H9 (cell line): ENCODE measurements at regions not wholly inside any gene's neighbourhood (a gene's known extent, or its start where the extent isn't known, plus 50 kb on each side); places are given as distances from the start of the nearest gene placed in this dataset.
"Not testable (repeated sequence)": the region's sequence is repeated elsewhere in the genome, so short reads cannot be mapped to it uniquely, and the experiment has no call there.

Experiments
- DNase-seq: peaks from one replicate; pipeline ENCODE4 v3.0.0-alpha.2; 2017
- H2AFZ ChIP-seq: one replicate; pipeline ENCODE4 v1.6.1; 2013; ENCODE audit warnings: mild to moderate bottlenecking, low read length, control low read depth, moderate library complexity
- H2AK5ac ChIP-seq: 2 replicates; pipeline ENCODE4 v1.6.1; 2013; ENCODE audit warnings: low read length, control low read depth, mixed read lengths; ENCODE audit not compliant: insufficient read length
- H2BK120ac ChIP-seq: one replicate; pipeline ENCODE4 v1.6.1; 2013; ENCODE audit warnings: low read depth, mild to moderate bottlenecking, low read length, control low read depth, inconsistent platforms; ENCODE audit not compliant: poor library complexity, severe bottlenecking
- H2BK12ac ChIP-seq: 2 replicates; pipeline ENCODE4 v1.6.1; 2013; ENCODE audit warnings: low read length, control low read depth, mixed read lengths, low read depth; ENCODE audit not compliant: insufficient read length
- H2BK15ac ChIP-seq: 2 replicates; pipeline ENCODE4 v1.6.1; 2013; ENCODE audit warnings: low read depth, low read length, control low read depth
- H2BK20ac ChIP-seq: one replicate; pipeline ENCODE4 v1.6.1; 2013; ENCODE audit warnings: low read depth, mild to moderate bottlenecking, low read length, control low read depth, inconsistent platforms; ENCODE audit not compliant: poor library complexity, severe bottlenecking
- H2BK5ac ChIP-seq: 2 replicates; pipeline ENCODE4 v1.6.1; 2013; ENCODE audit warnings: low read length, control low read depth, mixed read lengths; ENCODE audit not compliant: insufficient read length
- H3K14ac ChIP-seq: 2 replicates; pipeline ENCODE4 v1.6.1; 2013; ENCODE audit warnings: low read length, control low read depth; ENCODE audit not compliant: insufficient read depth
- H3K18ac ChIP-seq: 2 replicates; pipeline ENCODE4 v1.6.1; 2013; ENCODE audit warnings: low read depth, mild to moderate bottlenecking, mixed read lengths, low read length, control low read depth; ENCODE audit not compliant: insufficient read length
- H3K23ac ChIP-seq: 2 replicates; pipeline ENCODE4 v1.6.1; 2013; ENCODE audit warnings: low read length, control low read depth, mixed read lengths, low read depth; ENCODE audit not compliant: insufficient read length
- H3K23me2 ChIP-seq: 2 replicates; pipeline ENCODE4 v1.6.1; 2013; ENCODE audit warnings: low read depth, mild to moderate bottlenecking, mixed read lengths, low read length, control low read depth; ENCODE audit not compliant: insufficient read length, poor library complexity, severe bottlenecking
- H3K27ac ChIP-seq: 2 replicates; pipeline ENCODE4 v1.5.1; 2013; ENCODE audit warnings: low read length, control low read depth, mixed read lengths, low read depth; ENCODE audit not compliant: insufficient read length
- H3K27me3 ChIP-seq: 2 replicates; pipeline ENCODE4 v1.6.1; 2013; ENCODE audit warnings: low read length, control low read depth, inconsistent platforms; ENCODE audit not compliant: insufficient read depth
- H3K4ac ChIP-seq: 2 replicates; pipeline ENCODE4 v1.6.1; 2013; ENCODE audit warnings: low read depth, mild to moderate bottlenecking, control low read depth, inconsistent platforms, low read length, moderate library complexity
- H3K4me1 ChIP-seq: 2 replicates; pipeline ENCODE4 v1.6.1; 2013; ENCODE audit warnings: low read length, control low read depth, inconsistent platforms; ENCODE audit not compliant: insufficient read depth
- H3K4me2 ChIP-seq: 2 replicates; pipeline ENCODE4 v1.6.1; 2013; ENCODE audit warnings: low read length, control low read depth, mixed read lengths; ENCODE audit not compliant: insufficient read length, insufficient read depth
- H3K56ac ChIP-seq: 2 replicates; pipeline ENCODE4 v1.6.1; 2013; ENCODE audit warnings: low read depth, mild to moderate bottlenecking, mixed read lengths, low read length, control low read depth; ENCODE audit not compliant: insufficient read length
- H3K79me1 ChIP-seq: 2 replicates; pipeline ENCODE4 v1.6.1; 2013; ENCODE audit warnings: low read depth, mild to moderate bottlenecking, moderate library complexity, low read length, control low read depth, inconsistent platforms; ENCODE audit not compliant: insufficient read depth, poor library complexity, severe bottlenecking
- H3K79me2 ChIP-seq: 2 replicates; pipeline ENCODE4 v1.6.1; 2013; ENCODE audit warnings: low read length, control low read depth, inconsistent platforms; ENCODE audit not compliant: insufficient read depth
- H3K9ac ChIP-seq: 2 replicates; pipeline ENCODE4 v1.6.1; 2013; ENCODE audit warnings: low read length, control low read depth, mixed read lengths; ENCODE audit not compliant: insufficient read length; ENCODE audit errors: extremely low read depth
- H3K9me3 ChIP-seq: one replicate; pipeline ENCODE4 v1.6.1; 2013; ENCODE audit warnings: low read depth, low read length, inconsistent platforms; ENCODE audit not compliant: control insufficient read depth
- H3T11ph ChIP-seq: one replicate; pipeline ENCODE4 v1.6.1; 2013; ENCODE audit warnings: mild to moderate bottlenecking, low read length, control low read depth, inconsistent platforms
- H4K20me1 ChIP-seq: one replicate; pipeline ENCODE4 v1.6.1; 2013; ENCODE audit not compliant: control insufficient read depth, insufficient read length, insufficient read depth
- H4K5ac ChIP-seq: 2 replicates; pipeline ENCODE4 v1.6.1; 2013; ENCODE audit warnings: low read depth, mild to moderate bottlenecking, mixed read lengths, low read length, control low read depth; ENCODE audit not compliant: insufficient read length
- H4K8ac ChIP-seq: replicated peaks from 2 replicates; pipeline ENCODE4 v1.6.1; 2013; ENCODE audit warnings: low read length, control low read depth, mixed read lengths, low read depth; ENCODE audit not compliant: insufficient read length
- H4K91ac ChIP-seq: 2 replicates; pipeline ENCODE4 v1.6.1; 2013; ENCODE audit warnings: low read depth, mild to moderate bottlenecking, moderate library complexity, mixed read lengths, low read length, control low read depth; ENCODE audit not compliant: insufficient read length
- H3K27ac Mint-ChIP-seq, 3 experiments: 2 replicates in 2 of 3; 3 replicates in 1 of 3; pipeline ENCODE4 v1.8.0; 2020 to 2021; ENCODE audit warnings: mixed read lengths in 3 of 3, mild to moderate bottlenecking in 1 of 3, moderate library complexity in 1 of 3
- H3K27me3 Mint-ChIP-seq: 2 replicates; pipeline ENCODE4 v1.8.0; 2021; ENCODE audit warnings: low read depth, mild to moderate bottlenecking, moderate library complexity, mixed read lengths
- H3K36me3 Mint-ChIP-seq, 3 experiments: 2 replicates in 2 of 3; 3 replicates in 1 of 3; pipeline ENCODE4 v1.8.0; 2020 to 2021; ENCODE audit warnings: low read depth in 3 of 3, mixed read lengths in 3 of 3; ENCODE audit not compliant: insufficient read depth in 1 of 3
- H3K4me1 Mint-ChIP-seq, 2 experiments: 2 replicates each; pipeline ENCODE4 v1.8.0; 2020; ENCODE audit warnings: mixed read lengths in 2 of 2
- H3K4me3 Mint-ChIP-seq, 2 experiments: 2 replicates in 1 of 2; 3 replicates in 1 of 2; pipeline ENCODE4 v1.8.0; 2020 to 2021; ENCODE audit warnings: mild to moderate bottlenecking in 2 of 2, mixed read lengths in 2 of 2, moderate library complexity in 1 of 2
- H3K9me3 Mint-ChIP-seq, 2 experiments: 2 replicates in 1 of 2; 3 replicates in 1 of 2; pipeline ENCODE4 v1.8.0; 2020; ENCODE audit warnings: mild to moderate bottlenecking in 2 of 2, mixed read lengths in 2 of 2, moderate library complexity in 1 of 2
- WGBS: extraction: QIAGEN DNeasy Blood & Tissue Kit; methylation state at CpG from one replicate; pipeline ENCODE4 v1.1.7; 2013; ENCODE audit warnings: missing lambda C conversion rate, low lambda C conversion rate, mixed read lengths; ENCODE audit not compliant: insufficient read length; ENCODE audit errors: extremely low coverage; 5-methylcytosine and 5-hydroxymethylcytosine counted together
- TF ChIP-seq, protein P1 (sequence below): fragments of 200-600 bp; sonication (generic); conservative IDR thresholded peaks from 3 replicates; pipeline ENCODE4 v1.8.0; 2021; ENCODE audit warnings: antibody characterized with exemption, mild to moderate bottlenecking

DNA sequence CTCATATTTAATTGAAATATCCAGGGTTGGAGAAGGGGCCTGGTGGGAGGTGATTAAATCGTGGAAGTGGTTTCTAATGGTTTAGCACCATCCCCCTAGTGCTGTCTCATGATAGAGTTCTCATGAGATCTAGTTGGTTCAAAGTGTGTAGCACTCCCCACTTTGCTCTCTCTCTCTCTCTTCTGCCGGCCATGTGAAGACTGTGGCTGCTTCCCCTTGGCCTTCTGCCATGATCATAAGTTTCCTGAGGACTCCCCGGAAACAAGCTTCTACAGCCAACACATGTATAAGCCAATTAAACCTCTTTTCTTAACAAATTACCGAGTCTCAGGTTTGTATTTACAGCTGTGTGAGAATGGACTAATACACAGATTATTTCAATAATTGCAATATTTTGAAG, 305.8 kb upstream of the KCND2 start:
- no CpG with 5 or more reads among the region's 4 CpGs for WGBS
- Mint-ChIP-seq H3K4me1 (no peaks in the 10 kb centered on the region), H3K9me3 (no peaks in the 10 kb centered on the region), H3K36me3 (no peaks in the 10 kb centered on the region), H3K4me3 (no peak overlapping the region), H3K27ac (peak overlapping the region in 1 of 3 experiments; percentile 82; a peak in 2 of 7 replicates), H3K27me3 (no peaks in the 10 kb centered on the region)
- no peaks in the 10 kb centered on the region for H3K4me1 ChIP-seq
- H4K91ac ChIP-seq = no peak overlapping the region
- no peak overlapping the region for H2BK15ac ChIP-seq
- H3K27me3 ChIP-seq = no peaks in the 10 kb centered on the region
- no peak overlapping the region for H3K56ac ChIP-seq
- no peak overlapping the region for H4K8ac ChIP-seq
- no peak overlapping the region for H3K4ac ChIP-seq
- no peak overlapping the region for H3K23ac ChIP-seq
- H3K23me2 ChIP-seq = no peaks in the 10 kb centered on the region
- no peaks in the 10 kb centered on the region for H3K79me2 ChIP-seq
- H3K9me3 ChIP-seq = no peaks in the 10 kb centered on the region
- H3K79me1 ChIP-seq = no peaks in the 10 kb centered on the region
- H4K5ac ChIP-seq = no peak overlapping the region
- H3K27ac ChIP-seq = no peak overlapping the region
- H3K9ac ChIP-seq = no peak overlapping the region
- H3K4me2 ChIP-seq = no peak overlapping the region
- no peak overlapping the region for H3T11ph ChIP-seq
- no peak overlapping the region for H2BK12ac ChIP-seq
- H3K18ac ChIP-seq = no peak overlapping the region
- no peak overlapping the region for H2BK120ac ChIP-seq
- H2AFZ ChIP-seq = no peak overlapping the region
- no peak overlapping the region for H2BK5ac ChIP-seq
- no peak overlapping the region for H2AK5ac ChIP-seq
- H4K20me1 ChIP-seq = no peaks in the 10 kb centered on the region
- no peak for DNase-seq
- H3K14ac ChIP-seq = no peak overlapping the region
- H2BK20ac ChIP-seq = no peak overlapping the region
- TF ChIP-seq, protein P1, sequence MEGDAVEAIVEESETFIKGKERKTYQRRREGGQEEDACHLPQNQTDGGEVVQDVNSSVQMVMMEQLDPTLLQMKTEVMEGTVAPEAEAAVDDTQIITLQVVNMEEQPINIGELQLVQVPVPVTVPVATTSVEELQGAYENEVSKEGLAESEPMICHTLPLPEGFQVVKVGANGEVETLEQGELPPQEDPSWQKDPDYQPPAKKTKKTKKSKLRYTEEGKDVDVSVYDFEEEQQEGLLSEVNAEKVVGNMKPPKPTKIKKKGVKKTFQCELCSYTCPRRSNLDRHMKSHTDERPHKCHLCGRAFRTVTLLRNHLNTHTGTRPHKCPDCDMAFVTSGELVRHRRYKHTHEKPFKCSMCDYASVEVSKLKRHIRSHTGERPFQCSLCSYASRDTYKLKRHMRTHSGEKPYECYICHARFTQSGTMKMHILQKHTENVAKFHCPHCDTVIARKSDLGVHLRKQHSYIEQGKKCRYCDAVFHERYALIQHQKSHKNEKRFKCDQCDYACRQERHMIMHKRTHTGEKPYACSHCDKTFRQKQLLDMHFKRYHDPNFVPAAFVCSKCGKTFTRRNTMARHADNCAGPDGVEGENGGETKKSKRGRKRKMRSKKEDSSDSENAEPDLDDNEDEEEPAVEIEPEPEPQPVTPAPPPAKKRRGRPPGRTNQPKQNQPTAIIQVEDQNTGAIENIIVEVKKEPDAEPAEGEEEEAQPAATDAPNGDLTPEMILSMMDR = no peak

DNA sequence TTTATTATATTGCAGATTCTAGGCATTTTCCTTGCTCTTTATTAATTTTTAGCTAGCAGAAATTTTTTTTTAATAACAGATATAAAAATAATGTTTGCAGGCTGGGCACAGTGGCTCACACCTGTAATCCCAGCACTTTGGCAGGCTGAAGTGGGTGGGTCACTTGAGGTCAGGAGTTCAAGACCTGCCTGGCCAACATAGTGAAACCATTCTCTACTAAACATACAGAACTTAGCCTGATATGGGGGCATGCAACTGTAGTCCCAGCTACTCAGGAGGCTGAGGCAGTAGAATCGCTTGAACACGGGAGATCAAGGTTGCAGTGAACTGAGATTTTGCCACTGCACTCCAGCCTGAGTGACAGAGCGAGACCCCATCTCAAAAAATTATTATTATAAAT, 304.6 kb upstream of the KCND2 start:
- not testable (repeated sequence) for H3K9ac ChIP-seq, H2AK5ac ChIP-seq, H3K9me3 Mint-ChIP-seq, H3K4me2 ChIP-seq, H4K20me1 ChIP-seq, H3K79me1 ChIP-seq, H3K27ac ChIP-seq, H3K27me3 ChIP-seq, H3K27ac Mint-ChIP-seq, H3K4me3 Mint-ChIP-seq, H2BK5ac ChIP-seq, H3K79me2 ChIP-seq, H3K36me3 Mint-ChIP-seq, H3K9me3 ChIP-seq, H2BK120ac ChIP-seq, H2BK15ac ChIP-seq, H4K5ac ChIP-seq, H3K27me3 Mint-ChIP-seq, H3K56ac ChIP-seq, H2BK12ac ChIP-seq, DNase-seq, H3K4me1 ChIP-seq, H3K4ac ChIP-seq, H4K91ac ChIP-seq, H3K18ac ChIP-seq, H3K23ac ChIP-seq, H3K14ac ChIP-seq, H3K23me2 ChIP-seq, H4K8ac ChIP-seq, H3K4me1 Mint-ChIP-seq, H3T11ph ChIP-seq, H2AFZ ChIP-seq, H2BK20ac ChIP-seq
- WGBS = no CpG with 5 or more reads among the region's 3 CpGs
